ENCODE measurements at regions not wholly inside any gene's neighbourhood (a gene's known extent, or its start where the extent isn't known, plus 50 kb on each side); places are given as distances from the start of the nearest gene placed in this dataset.

- Histone ChIP-seq H3K27ac (ENCODE audit: insufficient read depth in 1 of 2, low read depth in 1 of 2, low read length in 2 of 2, poor library complexity in 1 of 2, severe bottlenecking in 2 of 2) (no peak overlapping the region), H3K4me1 (ENCODE audit: control extremely low read depth in 1 of 4, control insufficient read depth in 4 of 4, insufficient read depth in 4 of 4, low read length in 3 of 4) (no peaks in the 10 kb centered on the region), H3K27me3 (replicated peaks in 2 of 5; ENCODE audit: control insufficient read depth in 4 of 5, insufficient read depth in 5 of 5, low read length in 4 of 5) (no peaks in the 10 kb centered on the region), H3K9me3 (ENCODE audit: control extremely low read depth in 1 of 5, control insufficient read depth in 4 of 5, insufficient read depth in 2 of 5, low read depth in 1 of 5, low read length in 4 of 5) (peaks cover 0 to 9% (median 0%) of the 10 kb centered on the region in 5 experiments), H3K36me3 (ENCODE audit: control insufficient read depth in 4 of 4, insufficient read depth in 4 of 4, low read length in 3 of 4) (no peaks in the 10 kb centered on the region), H3K4me3 (ENCODE audit: control insufficient read depth in 1 of 7, extremely low read depth in 1 of 7, insufficient read depth in 4 of 7, low read depth in 2 of 7, low read length in 6 of 7) (no peak overlapping the region)
- DNase-seq = no peak
- POLR2A ChIA-PET = no interaction called here
- no CpG with 5 or more reads among the region's 2 CpGs for WGBS (ENCODE audit: insufficient coverage)
- CTCF ChIA-PET = no interaction called here
Observed at GRCh38 chr14:30165255-30165654, 237.6 kb upstream of the PRKD1 start.

- H3K27me3 ChIP-seq (replicated peaks in 2 of 5; ENCODE audit: control insufficient read depth in 4 of 5, insufficient read depth in 5 of 5, low read length in 4 of 5) = no peaks in the 10 kb centered on the region
- no peaks in the 10 kb centered on the region for H3K9me3 ChIP-seq (ENCODE audit: control extremely low read depth in 1 of 5, control insufficient read depth in 4 of 5, insufficient read depth in 2 of 5, low read depth in 1 of 5, low read length in 4 of 5)
- no peaks in the 10 kb centered on the region for H3K36me3 ChIP-seq (ENCODE audit: control insufficient read depth in 4 of 4, insufficient read depth in 4 of 4, low read length in 3 of 4)
- ChIA-PET CTCF (no interaction called here), POLR2A (interaction anchor here (0.5 kb wide), 1 partner anchor 978 kb away, joined by 4 read pairs; no protein-coding TSS in a partner anchor)
- no peak for DNase-seq
- H3K4me1 ChIP-seq (ENCODE audit: control extremely low read depth in 1 of 4, control insufficient read depth in 4 of 4, insufficient read depth in 4 of 4, low read length in 3 of 4) = no peaks in the 10 kb centered on the region
- no peak overlapping the region for H3K4me3 ChIP-seq (ENCODE audit: control insufficient read depth in 1 of 7, extremely low read depth in 1 of 7, insufficient read depth in 4 of 7, low read depth in 2 of 7, low read length in 6 of 7)
- 100% methylated on average over 1 of the region's 1 CpG for WGBS (ENCODE audit: insufficient coverage)
- H3K27ac ChIP-seq (ENCODE audit: insufficient read depth in 1 of 2, low read depth in 1 of 2, low read length in 2 of 2, poor library complexity in 1 of 2, severe bottlenecking in 2 of 2) = no peak overlapping the region
Observed at GRCh38 chr14:30177781-30178180, 250.1 kb upstream of the PRKD1 start.

DNA sequence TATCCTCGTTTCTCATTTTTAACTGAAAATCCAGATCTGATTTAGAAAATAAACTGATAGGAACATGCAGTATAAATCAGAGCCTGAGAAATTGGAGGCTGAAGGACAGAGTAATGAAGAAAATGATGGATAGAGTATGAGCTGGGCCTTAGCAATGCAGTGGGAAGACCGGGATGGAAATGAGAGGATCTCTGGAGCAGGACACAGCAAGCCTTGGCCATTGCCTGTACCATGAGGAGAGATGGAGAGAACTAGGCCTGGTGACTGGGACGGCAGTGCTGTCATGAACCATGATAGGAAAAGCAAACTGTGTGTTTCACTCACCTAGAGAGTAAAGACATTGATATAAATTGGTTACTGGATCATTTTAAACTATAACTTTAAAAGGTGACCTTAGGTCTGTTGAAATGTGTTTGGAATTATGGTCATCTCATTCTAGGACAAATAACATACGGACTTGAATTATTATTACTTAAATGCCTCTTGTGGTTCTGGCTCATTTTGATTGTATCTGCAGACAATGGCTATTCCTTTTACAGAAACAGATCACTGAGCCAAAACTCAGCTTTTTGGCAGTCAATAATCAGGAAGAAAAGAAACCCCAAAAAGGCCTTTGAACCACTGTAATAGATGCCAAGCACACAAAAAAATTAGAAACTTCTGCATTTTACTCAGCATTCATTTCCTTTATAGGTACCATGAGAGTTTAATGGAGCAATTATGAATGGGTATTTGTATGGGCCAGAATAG is 251.9 kb upstream of the PRKD1 start:
- Histone ChIP-seq H3K27me3 (replicated peaks in 2 of 5; ENCODE audit: control insufficient read depth in 4 of 5, insufficient read depth in 5 of 5, low read length in 4 of 5) (no peaks in the 10 kb centered on the region), H3K4me1 (ENCODE audit: control extremely low read depth in 1 of 4, control insufficient read depth in 4 of 4, insufficient read depth in 4 of 4, low read length in 3 of 4) (no peaks in the 10 kb centered on the region), H3K27ac (ENCODE audit: insufficient read depth in 1 of 2, low read depth in 1 of 2, low read length in 2 of 2, poor library complexity in 1 of 2, severe bottlenecking in 2 of 2) (no peak overlapping the region), H3K36me3 (ENCODE audit: control insufficient read depth in 4 of 4, insufficient read depth in 4 of 4, low read length in 3 of 4) (no peaks in the 10 kb centered on the region), H3K9me3 (ENCODE audit: control extremely low read depth in 1 of 5, control insufficient read depth in 4 of 5, insufficient read depth in 2 of 5, low read depth in 1 of 5, low read length in 4 of 5) (no peaks in the 10 kb centered on the region), H3K4me3 (ENCODE audit: control insufficient read depth in 1 of 7, extremely low read depth in 1 of 7, insufficient read depth in 4 of 7, low read depth in 2 of 7, low read length in 6 of 7) (no peak overlapping the region)
- 96% methylated on average over 2 of the region's 4 CpGs for WGBS (ENCODE audit: insufficient coverage)
- ChIA-PET CTCF (no interaction called here), POLR2A (no interaction called here)
- DNase-seq = no peak

GRCh38 chr14:30180219-30180618 is 252.6 kb upstream of the PRKD1 start:
- CTCF ChIA-PET = no interaction called here
- POLR2A ChIA-PET = no interaction called here
- Histone ChIP-seq H3K27ac (ENCODE audit: insufficient read depth in 1 of 2, low read depth in 1 of 2, low read length in 2 of 2, poor library complexity in 1 of 2, severe bottlenecking in 2 of 2) (no peak overlapping the region), H3K36me3 (ENCODE audit: control insufficient read depth in 4 of 4, insufficient read depth in 4 of 4, low read length in 3 of 4) (no peaks in the 10 kb centered on the region), H3K4me3 (ENCODE audit: control insufficient read depth in 1 of 7, extremely low read depth in 1 of 7, insufficient read depth in 4 of 7, low read depth in 2 of 7, low read length in 6 of 7) (no peak overlapping the region), H3K9me3 (ENCODE audit: control extremely low read depth in 1 of 5, control insufficient read depth in 4 of 5, insufficient read depth in 2 of 5, low read depth in 1 of 5, low read length in 4 of 5) (no peaks in the 10 kb centered on the region), H3K4me1 (ENCODE audit: control extremely low read depth in 1 of 4, control insufficient read depth in 4 of 4, insufficient read depth in 4 of 4, low read length in 3 of 4) (no peaks in the 10 kb centered on the region), H3K27me3 (replicated peaks in 2 of 5; ENCODE audit: control insufficient read depth in 4 of 5, insufficient read depth in 5 of 5, low read length in 4 of 5) (no peaks in the 10 kb centered on the region)
- no peak for DNase-seq
- WGBS (ENCODE audit: insufficient coverage) = 86% methylated on average over 2 of the region's 2 CpGs

GRCh38 chr14:30185832-30186231 is 258.2 kb upstream of the PRKD1 start:
- ChIA-PET CTCF (no interaction called here), POLR2A (interaction anchor here (0.6 kb wide), 1 partner anchor 705 kb away, joined by 3 read pairs; no protein-coding TSS in a partner anchor)
- Histone ChIP-seq H3K27ac (ENCODE audit: insufficient read depth in 1 of 2, low read depth in 1 of 2, low read length in 2 of 2, poor library complexity in 1 of 2, severe bottlenecking in 2 of 2) (no peak overlapping the region), H3K9me3 (ENCODE audit: control extremely low read depth in 1 of 5, control insufficient read depth in 4 of 5, insufficient read depth in 2 of 5, low read depth in 1 of 5, low read length in 4 of 5) (no peaks in the 10 kb centered on the region), H3K4me3 (ENCODE audit: control insufficient read depth in 1 of 7, extremely low read depth in 1 of 7, insufficient read depth in 4 of 7, low read depth in 2 of 7, low read length in 6 of 7) (no peak overlapping the region), H3K27me3 (replicated peaks in 2 of 5; ENCODE audit: control insufficient read depth in 4 of 5, insufficient read depth in 5 of 5, low read length in 4 of 5) (no peaks in the 10 kb centered on the region), H3K36me3 (ENCODE audit: control insufficient read depth in 4 of 4, insufficient read depth in 4 of 4, low read length in 3 of 4) (no peaks in the 10 kb centered on the region), H3K4me1 (ENCODE audit: control extremely low read depth in 1 of 4, control insufficient read depth in 4 of 4, insufficient read depth in 4 of 4, low read length in 3 of 4) (no peaks in the 10 kb centered on the region)
- no peak for DNase-seq

DNA sequence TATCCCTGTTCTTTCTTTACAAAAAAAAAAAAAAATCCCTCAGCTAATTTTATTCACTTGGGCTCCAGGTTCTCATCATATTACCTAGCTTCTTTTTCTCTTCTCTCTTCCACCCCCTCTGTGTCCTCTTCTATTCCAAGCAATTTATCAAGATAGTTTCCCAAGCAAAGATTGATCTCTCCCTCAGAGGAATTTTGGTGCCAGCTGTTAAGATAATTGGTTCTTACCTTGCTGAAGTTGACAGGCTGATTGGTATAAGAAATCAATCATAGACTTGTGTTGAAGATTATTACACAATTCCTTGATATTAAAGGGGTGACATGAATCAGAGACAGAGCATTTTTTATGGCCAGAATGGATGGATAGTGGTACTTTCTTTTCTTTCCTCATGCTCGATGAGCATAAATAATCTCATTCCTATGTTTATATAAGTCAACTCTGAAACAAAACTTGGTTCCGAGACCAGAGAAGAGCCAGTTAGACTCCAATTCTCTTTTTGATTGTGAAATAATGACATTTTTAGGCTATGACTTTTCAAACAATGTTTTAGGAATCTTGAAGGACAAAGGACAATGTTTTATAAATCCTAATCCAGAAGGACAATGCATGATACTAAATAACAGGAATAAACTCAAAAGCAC is 264.1 kb upstream of the PRKD1 start:
- no peaks in the 10 kb centered on the region for H3K36me3 ChIP-seq (ENCODE audit: control insufficient read depth in 4 of 4, insufficient read depth in 4 of 4, low read length in 3 of 4)
- no CpG with 5 or more reads among the region's 2 CpGs for WGBS (ENCODE audit: insufficient coverage)
- no peak overlapping the region for H3K27ac ChIP-seq (ENCODE audit: insufficient read depth in 1 of 2, low read depth in 1 of 2, low read length in 2 of 2, poor library complexity in 1 of 2, severe bottlenecking in 2 of 2)
- CTCF ChIA-PET = no interaction called here
- POLR2A ChIA-PET = no interaction called here
- no peaks in the 10 kb centered on the region for H3K27me3 ChIP-seq (replicated peaks in 2 of 5; ENCODE audit: control insufficient read depth in 4 of 5, insufficient read depth in 5 of 5, low read length in 4 of 5)
- H3K4me3 ChIP-seq (ENCODE audit: control insufficient read depth in 1 of 7, extremely low read depth in 1 of 7, insufficient read depth in 4 of 7, low read depth in 2 of 7, low read length in 6 of 7) = no peak overlapping the region
- H3K4me1 ChIP-seq (ENCODE audit: control extremely low read depth in 1 of 4, control insufficient read depth in 4 of 4, insufficient read depth in 4 of 4, low read length in 3 of 4) = no peaks in the 10 kb centered on the region
- no peaks in the 10 kb centered on the region for H3K9me3 ChIP-seq (ENCODE audit: control extremely low read depth in 1 of 5, control insufficient read depth in 4 of 5, insufficient read depth in 2 of 5, low read depth in 1 of 5, low read length in 4 of 5)
- no peak for DNase-seq

DNA sequence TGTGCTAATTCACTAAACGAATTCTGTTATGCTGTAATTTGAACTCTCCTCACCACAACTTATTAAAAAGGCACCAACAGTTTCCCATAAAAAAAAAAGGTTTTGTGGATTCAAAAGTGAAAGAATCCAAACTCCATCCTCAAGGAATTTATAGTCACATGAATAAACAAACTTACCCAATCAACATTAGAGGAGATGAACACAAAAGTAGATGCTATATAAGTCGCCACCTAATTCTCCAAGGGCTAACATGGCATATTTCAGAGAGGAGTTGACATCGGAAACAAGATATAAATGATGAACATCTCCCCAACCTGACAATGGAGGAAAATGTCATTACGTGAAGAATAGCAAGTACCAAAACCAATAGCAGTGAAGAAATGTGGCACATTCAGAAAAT is 265.5 kb upstream of the PRKD1 start:
- H3K4me1 ChIP-seq (ENCODE audit: control extremely low read depth in 1 of 4, control insufficient read depth in 4 of 4, insufficient read depth in 4 of 4, low read length in 3 of 4) = no peaks in the 10 kb centered on the region
- H3K27me3 ChIP-seq (replicated peaks in 2 of 5; ENCODE audit: control insufficient read depth in 4 of 5, insufficient read depth in 5 of 5, low read length in 4 of 5) = no peaks in the 10 kb centered on the region
- H3K36me3 ChIP-seq (ENCODE audit: control insufficient read depth in 4 of 4, insufficient read depth in 4 of 4, low read length in 3 of 4) = no peaks in the 10 kb centered on the region
- no peaks in the 10 kb centered on the region for H3K9me3 ChIP-seq (ENCODE audit: control extremely low read depth in 1 of 5, control insufficient read depth in 4 of 5, insufficient read depth in 2 of 5, low read depth in 1 of 5, low read length in 4 of 5)
- no peak overlapping the region for H3K27ac ChIP-seq (ENCODE audit: insufficient read depth in 1 of 2, low read depth in 1 of 2, low read length in 2 of 2, poor library complexity in 1 of 2, severe bottlenecking in 2 of 2)
- ChIA-PET POLR2A (no interaction called here), CTCF (no interaction called here)
- H3K4me3 ChIP-seq (ENCODE audit: control insufficient read depth in 1 of 7, extremely low read depth in 1 of 7, insufficient read depth in 4 of 7, low read depth in 2 of 7, low read length in 6 of 7) = no peak overlapping the region
- no peak for DNase-seq
- 100% methylated on average over 3 of the region's 4 CpGs for WGBS (ENCODE audit: insufficient coverage)
